Mammary epithelial cell (primary cell): ENCODE measurements at regions not wholly inside any gene's neighbourhood (a gene's known extent, or its start where the extent isn't known, plus 50 kb on each side); places are given as distances from the start of the nearest gene placed in this dataset.

Experiments used
- CTCF ChIP-seq, 2 donors: IDR thresholded peaks in 1 of 2; conservative IDR thresholded peaks in 1 of 2; 2 replicates each; pipeline ENCODE4 v1.5.1; 2011 to 2012; ENCODE audit warnings: inconsistent platforms in 2 of 2, low read length in 2 of 2, mild to moderate bottlenecking in 2 of 2, control low read depth in 1 of 2, low read depth in 1 of 2; ENCODE audit not compliant: insufficient read depth in 1 of 2; ENCODE audit errors: extremely low read depth in 1 of 2
- EZH2 ChIP-seq: IDR thresholded peaks from 2 replicates; pipeline ENCODE4 v1.6.1; 2012; ENCODE audit warnings: low read length, inconsistent platforms, borderline replicate concordance

- no peak for TF ChIP-seq CTCF (conservative IDR thresholded peaks at IDR 0.05 in 1 of 2, IDR thresholded peaks at IDR 0.05 in 1 of 2; ENCODE audit: extremely low read depth in 1 of 2, insufficient read depth in 1 of 2, low read depth in 1 of 2, low read length in 2 of 2)
- TF ChIP-seq EZH2, result no peak
These were observed 73.0 kb upstream of the SNX2 start for GRCh38 chr5:122701640-122702523.
